ENCODE measurements at regions not wholly inside any gene's neighbourhood (a gene's known extent, or its start where the extent isn't known, plus 50 kb on each side); places are given as distances from the start of the nearest gene placed in this dataset.

DNA sequence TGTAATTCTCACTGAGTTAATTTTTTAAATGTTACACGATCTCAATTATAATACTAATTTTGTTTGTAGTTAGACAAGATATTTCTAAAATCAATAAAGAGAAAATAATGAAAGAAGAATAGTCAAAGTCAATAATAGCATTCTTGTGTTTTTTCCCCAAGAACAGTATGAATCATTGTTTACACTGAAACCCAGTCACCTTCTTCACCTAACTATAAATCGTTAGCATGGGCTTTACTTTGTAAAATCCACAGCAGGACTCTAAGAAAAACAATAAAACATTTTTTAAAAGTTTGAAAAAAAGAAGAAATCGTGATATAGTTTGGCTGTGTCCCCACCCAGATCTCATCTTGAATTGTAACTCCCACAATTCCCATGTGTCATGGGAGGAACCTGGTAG is 234.6 kb upstream of the LYPLAL1 start:
- ChIA-PET CTCF (ENCODE audit: low intra/inter-chr PET ratio, low total read pairs) (no interaction called here), POLR2A (no interaction called here)
- Histone ChIP-seq H2AFZ (ENCODE audit: low read length) (no peak overlapping the region), H3K9me3 (ENCODE audit: low read length) (no peaks in the 10 kb centered on the region), H3K79me2 (ENCODE audit: insufficient read depth, low read length) (no peaks in the 10 kb centered on the region), H3K4me2 (ENCODE audit: low read depth, low read length) (no peak overlapping the region), H3K4me3 (replicated peaks in 1 of 3; ENCODE audit: insufficient read depth in 1 of 3, low read depth in 2 of 3, low read length in 3 of 3) (no peak overlapping the region), H4K20me1 (ENCODE audit: insufficient read depth, low read length) (no peaks in the 10 kb centered on the region), H3K27ac (ENCODE audit: extremely low read length, insufficient read depth, low read length) (no peak overlapping the region), H3K27me3 (ENCODE audit: control insufficient read depth in 1 of 2, insufficient read depth in 2 of 2, low read length in 2 of 2) (no peaks in the 10 kb centered on the region; a peak in 1 of 5 replicates), H3K4me1 (ENCODE audit: insufficient read depth, low read length) (no peaks in the 10 kb centered on the region), H3K36me3 (replicated peaks in 1 of 2; ENCODE audit: control insufficient read depth in 1 of 2, insufficient read depth in 2 of 2, low read length in 2 of 2) (no peaks in the 10 kb centered on the region), H3K9ac (ENCODE audit: insufficient read depth, low read depth, low read length) (no peak overlapping the region)
- WGBS (ENCODE audit: low lambda C conversion rate): under 1% methylated on average over 3 of the region's 3 CpGs
- DNase-seq (ENCODE audit: low spot score) (no peak), FAIRE-seq (no peak), ATAC-seq (no peak)
- TF ChIP-seq NFIC (IDR thresholded peaks at IDR 0.05; ENCODE audit: low read length): no peak
- TF ChIP-seq, protein P1, sequence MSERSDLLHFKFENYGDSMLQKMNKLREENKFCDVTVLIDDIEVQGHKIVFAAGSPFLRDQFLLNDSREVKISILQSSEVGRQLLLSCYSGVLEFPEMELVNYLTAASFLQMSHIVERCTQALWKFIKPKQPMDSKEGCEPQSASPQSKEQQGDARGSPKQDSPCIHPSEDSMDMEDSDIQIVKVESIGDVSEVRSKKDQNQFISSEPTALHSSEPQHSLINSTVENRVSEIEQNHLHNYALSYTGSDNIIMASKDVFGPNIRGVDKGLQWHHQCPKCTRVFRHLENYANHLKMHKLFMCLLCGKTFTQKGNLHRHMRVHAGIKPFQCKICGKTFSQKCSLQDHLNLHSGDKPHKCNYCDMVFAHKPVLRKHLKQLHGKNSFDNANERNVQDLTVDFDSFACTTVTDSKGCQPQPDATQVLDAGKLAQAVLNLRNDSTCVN (CRISPR knock-in tag; IDR thresholded peaks at IDR 0.05; ENCODE audit: borderline replicate concordance): no peak
- TF ChIP-seq ZNF512B (CRISPR knock-in tag; IDR thresholded peaks at IDR 0.05; ENCODE audit: borderline replicate concordance): no peak
- no peak for TF ChIP-seq ZNF75D (CRISPR knock-in tag; IDR thresholded peaks at IDR 0.05; ENCODE audit: borderline replicate concordance)
- TF ChIP-seq ZNF143 (CRISPR knock-in tag; IDR thresholded peaks at IDR 0.05): no peak
- no peak for TF ChIP-seq WIZ (CRISPR knock-in tag; IDR thresholded peaks at IDR 0.05)
- no peak for TF ChIP-seq POLR2AphosphoS2 (IDR thresholded peaks at IDR 0.05; ENCODE audit: low read depth, low read length)
- TF ChIP-seq SIX4 (CRISPR knock-in tag; IDR thresholded peaks at IDR 0.05): no peak
- no peak for TF ChIP-seq SMYD3 (CRISPR knock-in tag; IDR thresholded peaks at IDR 0.05)
- no peak for TF ChIP-seq ZNF367 (CRISPR knock-in tag; IDR thresholded peaks at IDR 0.05; ENCODE audit: borderline replicate concordance)
- TF ChIP-seq JUNB (CRISPR knock-in tag; IDR thresholded peaks at IDR 0.05; ENCODE audit: borderline replicate concordance): no peak
- no peak for TF ChIP-seq KLF12 (CRISPR knock-in tag; IDR thresholded peaks at IDR 0.05; ENCODE audit: borderline replicate concordance)
- no peak for TF ChIP-seq MZF1 (CRISPR knock-in tag; IDR thresholded peaks at IDR 0.05; ENCODE audit: borderline replicate concordance)
- TF ChIP-seq SSRP1 (CRISPR knock-in tag; IDR thresholded peaks at IDR 0.05): no peak
- TF ChIP-seq, protein P2, sequence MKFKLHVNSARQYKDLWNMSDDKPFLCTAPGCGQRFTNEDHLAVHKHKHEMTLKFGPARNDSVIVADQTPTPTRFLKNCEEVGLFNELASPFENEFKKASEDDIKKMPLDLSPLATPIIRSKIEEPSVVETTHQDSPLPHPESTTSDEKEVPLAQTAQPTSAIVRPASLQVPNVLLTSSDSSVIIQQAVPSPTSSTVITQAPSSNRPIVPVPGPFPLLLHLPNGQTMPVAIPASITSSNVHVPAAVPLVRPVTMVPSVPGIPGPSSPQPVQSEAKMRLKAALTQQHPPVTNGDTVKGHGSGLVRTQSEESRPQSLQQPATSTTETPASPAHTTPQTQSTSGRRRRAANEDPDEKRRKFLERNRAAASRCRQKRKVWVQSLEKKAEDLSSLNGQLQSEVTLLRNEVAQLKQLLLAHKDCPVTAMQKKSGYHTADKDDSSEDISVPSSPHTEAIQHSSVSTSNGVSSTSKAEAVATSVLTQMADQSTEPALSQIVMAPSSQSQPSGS (CRISPR knock-in tag; IDR thresholded peaks at IDR 0.05): no peak
- TF ChIP-seq, protein P3, sequence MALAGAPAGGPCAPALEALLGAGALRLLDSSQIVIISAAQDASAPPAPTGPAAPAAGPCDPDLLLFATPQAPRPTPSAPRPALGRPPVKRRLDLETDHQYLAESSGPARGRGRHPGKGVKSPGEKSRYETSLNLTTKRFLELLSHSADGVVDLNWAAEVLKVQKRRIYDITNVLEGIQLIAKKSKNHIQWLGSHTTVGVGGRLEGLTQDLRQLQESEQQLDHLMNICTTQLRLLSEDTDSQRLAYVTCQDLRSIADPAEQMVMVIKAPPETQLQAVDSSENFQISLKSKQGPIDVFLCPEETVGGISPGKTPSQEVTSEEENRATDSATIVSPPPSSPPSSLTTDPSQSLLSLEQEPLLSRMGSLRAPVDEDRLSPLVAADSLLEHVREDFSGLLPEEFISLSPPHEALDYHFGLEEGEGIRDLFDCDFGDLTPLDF (CRISPR knock-in tag; IDR thresholded peaks at IDR 0.05): no peak
- no peak for TF ChIP-seq MAFG (CRISPR knock-in tag; IDR thresholded peaks at IDR 0.05)
- intact Hi-C loops (cut with micrococcal nuclease; ENCODE audit: unreplicated experiment): no loop called here
- BruUV-seq (replicated peaks): no TSS peak
- in situ Hi-C loops (cut with HindIII; ENCODE audit: extremely low pct_ligation_motif_present, low pct_unique_long_range_greater_than_20kb): no loop called here

Measured in HepG2 (cell line).